ENCODE measurements at regions not wholly inside any gene's neighbourhood (a gene's known extent, or its start where the extent isn't known, plus 50 kb on each side); places are given as distances from the start of the nearest gene placed in this dataset.
"Not testable (repeated sequence)": the region's sequence is repeated elsewhere in the genome, so short reads cannot be mapped to it uniquely, and the experiment has no call there.

GRCh38 chr22:49394116-49394785 lies 433.4 kb downstream of the BRD1 start:
- no peak for DNase-seq (ENCODE audit: low spot score)

- DNase-seq (ENCODE audit: low spot score), result no peak
Measured at GRCh38 chr22:49393526-49393925, 434.1 kb downstream of the BRD1 start.

DNA sequence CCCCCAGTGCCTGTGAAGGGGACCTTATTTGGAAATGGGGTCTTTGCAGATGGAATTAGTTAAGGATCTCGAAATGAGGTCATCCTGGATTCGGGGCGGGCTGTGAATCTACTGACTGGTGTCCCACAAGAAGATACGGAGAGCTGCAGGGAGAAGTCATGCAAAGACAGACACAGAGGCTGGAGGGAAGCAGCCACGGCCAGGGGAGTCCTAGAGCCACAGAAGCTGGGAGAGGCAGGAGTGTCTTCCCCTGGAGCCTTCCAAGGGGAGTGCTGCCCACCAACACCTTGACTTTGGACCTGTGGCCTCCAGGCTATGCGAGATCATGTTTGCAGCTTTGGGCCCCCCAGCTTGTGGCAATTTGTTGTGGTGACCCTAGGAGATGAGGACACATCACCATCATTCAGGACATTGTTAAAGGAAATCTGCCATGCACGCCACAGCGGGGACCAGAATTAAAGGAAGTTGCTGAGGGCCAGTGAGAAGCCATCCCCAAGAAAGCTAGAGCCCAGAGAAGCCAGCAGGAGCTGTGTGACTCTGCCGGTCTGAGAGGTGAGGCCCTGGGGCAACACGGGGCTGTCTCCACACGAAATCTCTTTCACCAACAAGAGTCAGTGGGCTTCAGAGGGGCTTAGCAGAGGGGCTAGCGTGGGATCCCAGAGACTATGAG lies 434.7 kb downstream of the BRD1 start:
- no peak for DNase-seq (ENCODE audit: low spot score)

- DNase-seq (ENCODE audit: low spot score), result no peak
Measured at GRCh38 chr22:49392247-49392646, 435.4 kb downstream of the BRD1 start.

DNA sequence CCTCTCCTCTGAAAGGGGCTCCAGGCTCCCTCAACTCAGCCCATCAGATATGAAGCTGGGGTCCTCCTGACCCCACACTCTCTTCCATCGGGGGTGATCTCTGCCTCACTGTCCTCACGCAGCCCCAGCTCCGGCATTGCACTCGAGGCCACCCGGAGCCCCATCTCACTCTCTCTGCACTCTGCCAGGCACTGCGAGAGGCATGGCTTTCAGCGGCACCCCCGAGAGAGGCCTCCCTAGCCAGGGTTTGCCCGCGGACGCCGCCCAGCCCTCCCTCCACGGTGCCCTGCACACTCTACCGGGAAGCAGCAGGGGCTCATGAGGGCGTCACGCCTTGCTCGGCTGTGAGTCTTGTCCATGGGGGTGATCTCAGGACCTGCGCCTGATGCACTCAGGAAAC lies 436.2 kb downstream of the BRD1 start:
- DNase-seq (ENCODE audit: low spot score), result no peak

GRCh38 chr22:49390954-49391353 lies 436.7 kb downstream of the BRD1 start:
- no peak for DNase-seq (ENCODE audit: low spot score)

DNA sequence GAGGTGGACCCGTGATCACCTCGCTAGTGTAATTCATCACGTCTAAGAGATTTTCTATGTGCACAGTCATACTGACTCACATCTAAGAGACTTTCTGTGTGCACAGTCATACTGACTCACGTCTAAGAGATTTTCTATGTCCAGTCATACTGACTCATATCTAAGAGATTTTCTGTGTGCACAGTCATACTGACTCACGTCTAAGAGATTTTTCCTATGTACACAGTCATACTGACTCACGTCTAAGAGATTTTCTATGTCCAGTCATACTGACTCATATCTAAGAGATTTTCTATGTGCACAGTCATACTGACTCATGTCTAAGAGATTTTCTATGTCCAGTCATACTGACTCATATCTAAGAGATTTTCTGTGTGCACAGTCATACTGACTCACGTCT lies 443.8 kb downstream of the BRD1 start:
- not testable (repeated sequence) for DNase-seq (ENCODE audit: low spot score)

GRCh38 chr22:49382451-49382735 lies 445.3 kb downstream of the BRD1 start:
- no peak for DNase-seq (ENCODE audit: low spot score)

DNA sequence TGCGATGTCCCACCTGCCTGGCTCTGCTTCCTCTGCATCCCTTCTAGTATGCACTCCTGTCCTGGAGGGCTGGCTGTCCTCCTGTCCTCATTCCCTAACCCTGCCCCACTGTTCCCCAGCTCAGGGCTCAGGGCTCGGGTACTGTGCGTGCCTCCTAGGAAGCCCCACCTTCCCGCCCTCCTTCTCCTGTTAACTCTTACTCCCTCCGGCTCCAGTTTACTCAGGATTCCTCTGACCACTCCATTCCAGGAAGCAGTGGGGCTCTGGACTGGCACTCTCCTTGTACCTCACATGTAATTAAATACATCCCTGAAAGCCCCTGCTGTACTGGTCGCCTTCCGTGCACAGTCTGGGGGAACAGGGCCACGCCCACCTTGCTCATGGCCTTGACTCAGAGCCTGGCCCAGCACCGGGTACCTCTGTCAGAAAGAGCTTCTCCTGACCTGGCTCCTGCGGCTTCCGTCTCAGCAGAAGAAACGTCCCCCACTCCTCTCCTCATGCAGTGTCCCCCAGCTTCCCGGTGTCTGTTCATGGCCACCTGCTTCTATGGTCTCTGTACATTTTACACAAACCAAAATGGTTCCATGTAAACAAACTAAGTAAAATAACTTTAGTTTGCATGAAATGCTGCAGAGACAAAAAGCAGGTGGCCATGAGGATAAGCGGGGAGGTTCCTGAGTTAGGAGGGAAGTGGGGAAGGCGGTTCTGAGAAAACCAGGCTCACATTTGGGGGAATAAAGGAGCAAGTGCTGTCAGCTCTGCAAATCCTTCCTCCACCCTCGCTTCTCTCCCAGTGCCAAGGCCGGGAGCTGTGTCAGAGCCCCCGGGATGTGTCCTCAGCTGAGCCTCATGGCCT lies 445.9 kb downstream of the BRD1 start:
- DNase-seq (ENCODE audit: low spot score), result no peak

DNA sequence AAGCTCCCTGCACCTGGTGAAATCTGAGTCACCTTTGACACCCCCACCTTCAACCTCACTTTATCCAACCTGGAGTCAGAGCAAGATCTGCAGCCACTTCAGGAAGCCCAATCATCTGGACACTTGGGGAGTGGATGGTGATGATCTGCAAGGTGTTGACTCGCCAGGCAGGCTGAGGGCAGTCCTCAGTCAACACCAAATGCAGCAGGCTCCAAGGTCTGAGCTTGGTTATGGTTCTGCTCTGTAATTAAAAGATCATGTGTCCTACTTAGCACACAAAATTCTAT lies 446.9 kb downstream of the BRD1 start:
- no peak for DNase-seq (ENCODE audit: low spot score)

- no peak for DNase-seq (ENCODE audit: low spot score)
Measured at GRCh38 chr22:49380095-49380827, 447.4 kb downstream of the BRD1 start.

- no peak for DNase-seq (ENCODE audit: low spot score)
Measured at GRCh38 chr22:49377306-49377705, 450.4 kb downstream of the BRD1 start.

DNA sequence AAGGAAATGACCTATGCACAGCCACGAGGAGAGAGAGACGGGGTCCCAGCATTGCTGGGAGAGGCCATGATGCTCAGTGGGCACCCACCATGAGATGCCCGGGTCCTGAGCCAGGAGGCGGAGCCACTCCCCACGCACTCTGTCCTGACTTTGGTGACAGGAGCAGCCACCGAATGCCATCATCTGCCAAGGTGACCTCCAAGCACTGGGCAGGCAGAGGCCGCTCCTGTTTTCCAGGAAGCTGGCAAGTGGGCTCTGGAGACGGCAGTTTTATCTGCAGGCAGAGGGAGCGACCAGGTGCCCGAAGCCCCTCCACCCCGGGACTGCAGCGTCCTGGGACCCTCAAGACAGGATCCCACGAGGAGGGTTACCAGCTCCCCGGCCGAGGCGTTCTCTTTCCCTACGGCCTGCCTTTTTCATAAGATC lies 453.9 kb downstream of the BRD1 start:
- no peak for DNase-seq (ENCODE audit: low spot score)

DNA sequence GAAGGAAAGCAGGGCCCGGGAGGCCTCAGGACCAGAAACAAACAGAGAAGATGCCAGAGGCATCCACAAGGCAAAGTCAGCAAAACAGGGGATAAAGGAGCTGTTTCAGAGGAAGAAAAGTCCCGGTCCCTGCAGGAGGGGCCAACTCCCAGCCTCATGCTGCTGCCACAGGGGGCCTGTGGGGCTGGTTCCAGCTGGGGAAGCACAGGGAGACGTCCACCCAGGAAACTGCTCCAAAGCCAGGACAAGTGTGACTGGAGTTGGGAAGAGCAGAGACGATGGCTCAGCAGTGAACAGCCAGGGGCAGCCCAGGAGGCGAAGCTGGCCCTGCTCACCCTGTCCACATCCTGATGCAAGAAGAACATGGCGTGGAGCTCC lies 454.4 kb downstream of the BRD1 start:
- no peak for DNase-seq (ENCODE audit: low spot score)

GRCh38 chr22:49372530-49373288 lies 455.0 kb downstream of the BRD1 start:
- DNase-seq (ENCODE audit: low spot score), result no peak

DNA sequence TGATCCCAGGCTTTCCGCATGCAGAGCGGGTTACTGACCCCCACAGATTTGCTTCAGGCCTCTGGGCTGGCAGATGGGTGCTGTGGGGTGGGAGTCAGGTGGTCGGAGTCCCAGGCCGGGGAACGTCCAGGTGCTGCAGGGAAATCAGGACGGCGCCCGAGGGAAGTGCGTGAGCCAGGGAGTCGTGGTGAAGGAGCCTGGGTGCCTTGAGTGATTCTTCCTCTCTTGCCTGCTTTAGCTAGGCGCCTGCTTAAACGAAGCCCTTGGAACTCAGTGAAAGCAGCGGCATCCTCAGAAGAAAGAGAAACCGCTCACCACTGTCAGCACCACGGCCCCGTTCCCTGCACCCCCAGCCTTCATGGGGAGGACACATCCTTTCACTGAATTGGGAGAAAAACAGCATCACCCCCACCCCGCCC lies 455.6 kb downstream of the BRD1 start:
- no peak for DNase-seq (ENCODE audit: low spot score)

DNA sequence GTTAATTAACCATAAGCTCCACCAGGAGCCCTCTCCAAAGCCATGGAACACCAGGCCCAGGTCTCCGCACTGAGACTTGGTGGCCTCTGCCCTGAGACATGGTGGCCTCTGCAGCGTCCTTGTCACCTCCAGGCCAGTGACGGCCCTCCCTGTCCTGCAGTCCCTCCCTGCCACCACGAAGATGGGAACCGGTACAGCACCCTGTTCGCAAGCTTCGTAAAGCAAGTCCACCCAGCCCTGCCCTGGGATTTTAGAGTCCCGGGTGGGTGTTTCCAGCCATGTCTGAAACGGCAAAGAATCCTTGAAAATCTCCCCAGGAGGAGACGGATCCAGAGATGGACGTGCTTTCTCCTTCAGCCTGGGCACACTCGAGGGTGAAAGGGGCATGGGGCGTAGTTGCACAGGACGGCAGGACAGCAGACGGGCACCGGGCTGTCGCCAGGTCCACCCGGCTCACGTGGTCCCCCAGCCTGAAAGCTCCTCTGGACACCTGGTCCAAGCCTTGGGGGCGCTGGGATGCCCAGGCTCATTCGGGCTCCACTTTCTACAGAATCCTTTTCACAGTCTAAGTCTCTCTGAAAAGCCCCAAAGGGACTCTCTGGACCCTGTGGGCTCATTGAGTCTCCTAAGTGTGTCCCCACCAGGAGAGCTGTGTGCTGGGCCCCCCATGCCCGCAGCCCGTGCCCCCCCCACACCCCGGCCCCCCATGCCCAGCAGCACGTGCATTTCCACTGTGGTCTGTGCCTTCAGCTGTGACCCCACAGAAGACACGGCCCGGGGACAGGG lies 456.2 kb downstream of the BRD1 start:
- no peak for DNase-seq (ENCODE audit: low spot score)

- DNase-seq (ENCODE audit: low spot score), result no peak
Measured at GRCh38 chr22:49370627-49371301, 456.9 kb downstream of the BRD1 start.

DNA sequence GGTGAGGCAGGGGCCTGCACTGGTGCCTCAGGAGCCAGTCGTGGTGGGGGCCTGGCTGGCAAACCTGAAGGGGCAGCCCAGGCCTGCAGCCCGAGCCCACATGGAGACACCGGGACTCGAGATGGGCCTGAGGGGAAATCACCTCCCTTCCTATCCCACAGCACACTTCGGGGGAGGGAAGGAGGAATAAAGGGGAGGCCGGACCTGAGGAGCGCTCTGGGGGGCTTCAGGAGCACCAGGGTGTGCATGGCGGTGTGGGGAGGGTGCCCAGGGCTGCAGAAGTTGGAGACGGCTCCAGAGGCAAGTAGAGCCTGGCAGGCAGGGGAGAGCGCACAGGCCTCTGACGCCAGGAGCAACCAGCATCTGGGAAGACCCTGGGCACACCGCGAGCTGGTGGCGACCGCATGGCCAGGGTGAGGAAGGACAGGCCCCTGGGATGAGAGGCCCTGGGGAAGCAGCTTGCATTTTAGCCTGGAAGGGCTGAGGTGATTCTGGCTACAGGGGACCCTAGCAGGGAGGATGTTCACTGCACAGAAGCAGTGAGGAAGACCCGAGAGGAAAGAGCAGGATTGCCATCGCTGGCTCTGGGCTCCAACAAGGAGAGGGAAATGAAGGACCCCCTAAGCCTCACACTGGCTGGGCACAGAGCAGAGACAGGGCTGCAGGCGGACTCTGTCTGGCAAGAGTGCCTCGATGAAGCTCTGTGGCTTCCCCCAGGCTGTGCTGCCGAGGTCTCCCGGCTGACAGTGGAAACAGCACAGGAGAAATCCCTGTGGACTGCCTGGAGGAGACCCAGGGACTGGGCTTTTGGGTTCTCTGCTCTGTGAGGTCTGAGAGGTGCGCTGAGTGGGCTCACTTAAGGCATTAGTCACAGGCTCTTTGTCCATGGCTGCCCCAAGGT lies 457.7 kb downstream of the BRD1 start:
- no peak for DNase-seq (ENCODE audit: low spot score)

All from putamen (tissue), 1 donor.